PC-3 (cell line): ENCODE measurements at regions not wholly inside any gene's neighbourhood (a gene's known extent, or its start where the extent isn't known, plus 50 kb on each side); places are given as distances from the start of the nearest gene placed in this dataset.

Experiments used
- CTCF ChIP-seq: fragments of 300-600 bp; sonication (generic); conservative IDR thresholded peaks from 2 replicates; pipeline ENCODE4 v1.5.1; 2017; ENCODE audit warnings: antibody characterized with exemption, low read depth, mild to moderate bottlenecking, low read length
- EZH2 ChIP-seq: fragments of 300-600 bp; sonication (generic); IDR thresholded peaks from one replicate; pipeline ENCODE4 v1.6.1; 2017; ENCODE audit warnings: antibody characterized with exemption, mild to moderate bottlenecking, low read length; ENCODE audit not compliant: unreplicated experiment

DNA sequence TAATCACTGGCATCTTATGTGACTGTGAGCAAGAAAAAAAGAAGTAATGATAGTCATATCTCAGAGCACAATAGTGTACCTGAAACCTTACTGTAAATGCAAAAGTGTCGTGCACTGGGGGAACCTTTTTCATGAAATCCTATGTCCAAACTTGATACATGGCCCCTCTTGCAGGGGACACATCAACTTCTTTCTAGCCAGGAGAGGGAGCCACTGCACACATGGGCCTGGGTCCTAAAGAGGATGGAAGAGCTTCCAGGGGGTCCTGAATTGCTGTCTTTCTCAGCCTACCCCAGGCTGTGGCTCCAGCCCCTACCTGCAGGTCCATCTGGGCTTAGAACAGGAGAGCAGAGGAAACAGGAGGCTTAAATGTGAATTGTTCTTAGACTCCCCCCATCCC lies 165.7 kb downstream of the SOD2 start:
- no peak; the same call in 1 of the 2 replicates for TF ChIP-seq CTCF
- TF ChIP-seq EZH2: no peak
